A673 (cell line): ENCODE measurements at regions not wholly inside any gene's neighbourhood (a gene's known extent, or its start where the extent isn't known, plus 50 kb on each side); places are given as distances from the start of the nearest gene placed in this dataset.

Experiments
- EZH2 ChIP-seq: fragments of 200-600 bp; sonication (generic); IDR thresholded peaks from 2 replicates; pipeline ENCODE4 v1.6.1; 2017; ENCODE audit warnings: borderline replicate concordance, low read depth, mild to moderate bottlenecking, mixed read lengths, antibody characterized with exemption, low read length; ENCODE audit not compliant: poor library complexity, severe bottlenecking
- TF ChIP-seq, protein P1 (sequence below): fragments of 300-800, 200-600 bp; sonication (generic); conservative IDR thresholded peaks from 2 replicates; pipeline ENCODE4 v1.5.1; 2017; ENCODE audit warnings: low read depth, mild to moderate bottlenecking, antibody characterized with exemption, low read length, moderate library complexity, mixed read lengths

DNA sequence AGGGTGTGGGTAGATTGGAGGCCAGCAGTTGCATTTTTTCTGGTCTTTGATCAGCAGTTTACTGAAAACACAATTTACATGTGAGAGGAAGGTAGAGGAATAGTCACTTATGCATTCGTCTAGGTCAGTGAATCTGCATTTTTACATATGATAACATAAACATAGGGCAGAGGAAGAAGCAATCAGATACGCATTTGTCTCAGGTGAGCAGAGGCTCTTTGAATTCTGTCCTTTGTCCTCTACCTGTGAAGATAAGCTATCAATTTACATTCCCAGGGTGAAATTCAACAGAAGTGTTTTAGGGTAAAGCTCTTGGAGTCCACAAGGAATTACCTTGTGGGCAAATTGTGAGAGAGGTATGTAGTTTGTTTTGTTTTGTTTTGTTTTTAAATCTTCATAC, 306.5 kb downstream of the MAGEB5 start:
- TF ChIP-seq, protein P1, sequence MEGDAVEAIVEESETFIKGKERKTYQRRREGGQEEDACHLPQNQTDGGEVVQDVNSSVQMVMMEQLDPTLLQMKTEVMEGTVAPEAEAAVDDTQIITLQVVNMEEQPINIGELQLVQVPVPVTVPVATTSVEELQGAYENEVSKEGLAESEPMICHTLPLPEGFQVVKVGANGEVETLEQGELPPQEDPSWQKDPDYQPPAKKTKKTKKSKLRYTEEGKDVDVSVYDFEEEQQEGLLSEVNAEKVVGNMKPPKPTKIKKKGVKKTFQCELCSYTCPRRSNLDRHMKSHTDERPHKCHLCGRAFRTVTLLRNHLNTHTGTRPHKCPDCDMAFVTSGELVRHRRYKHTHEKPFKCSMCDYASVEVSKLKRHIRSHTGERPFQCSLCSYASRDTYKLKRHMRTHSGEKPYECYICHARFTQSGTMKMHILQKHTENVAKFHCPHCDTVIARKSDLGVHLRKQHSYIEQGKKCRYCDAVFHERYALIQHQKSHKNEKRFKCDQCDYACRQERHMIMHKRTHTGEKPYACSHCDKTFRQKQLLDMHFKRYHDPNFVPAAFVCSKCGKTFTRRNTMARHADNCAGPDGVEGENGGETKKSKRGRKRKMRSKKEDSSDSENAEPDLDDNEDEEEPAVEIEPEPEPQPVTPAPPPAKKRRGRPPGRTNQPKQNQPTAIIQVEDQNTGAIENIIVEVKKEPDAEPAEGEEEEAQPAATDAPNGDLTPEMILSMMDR: no peak
- TF ChIP-seq EZH2: no peak
